ENCODE measurements at regions not wholly inside any gene's neighbourhood (a gene's known extent, or its start where the extent isn't known, plus 50 kb on each side); places are given as distances from the start of the nearest gene placed in this dataset.

GRCh38 chr14:97367278-97367677 lies 570.1 kb downstream of the VRK1 start:
- DNase-seq: no peak

- no peak for DNase-seq
Observed at GRCh38 chr14:97368049-97368448, 570.9 kb downstream of the VRK1 start.

GRCh38 chr14:97368900-97369564 lies 571.9 kb downstream of the VRK1 start:
- DNase-seq: no peak

GRCh38 chr14:97369901-97370300 lies 572.7 kb downstream of the VRK1 start:
- DNase-seq: no peak

- no peak for DNase-seq
Observed at GRCh38 chr14:97376310-97376709, 579.1 kb downstream of the VRK1 start.

- no peak for DNase-seq
Observed at GRCh38 chr14:97377550-97377949, 580.4 kb downstream of the VRK1 start.

GRCh38 chr14:97379091-97379531 lies 581.9 kb downstream of the VRK1 start:
- DNase-seq: no peak

GRCh38 chr14:97380539-97380941 lies 583.4 kb downstream of the VRK1 start:
- no peak for DNase-seq

- DNase-seq: no peak
Observed at GRCh38 chr14:97381309-97381708, 584.1 kb downstream of the VRK1 start.

GRCh38 chr14:97382616-97383226 lies 585.5 kb downstream of the VRK1 start:
- no peak for DNase-seq

- DNase-seq: no peak
Observed at GRCh38 chr14:97385727-97386126, 588.5 kb downstream of the VRK1 start.

GRCh38 chr14:97387252-97387874 lies 590.2 kb downstream of the VRK1 start:
- no peak for DNase-seq

- no peak for DNase-seq
Observed at GRCh38 chr14:97388408-97388807, 591.2 kb downstream of the VRK1 start.

GRCh38 chr14:97390096-97390724 lies 593.0 kb downstream of the VRK1 start:
- no peak for DNase-seq

- DNase-seq: no peak
Observed at GRCh38 chr14:97393244-97393643, 596.1 kb downstream of the VRK1 start.

GRCh38 chr14:97395068-97395467 lies 597.9 kb downstream of the VRK1 start:
- DNase-seq: no peak

GRCh38 chr14:97401714-97402113 lies 604.5 kb downstream of the VRK1 start:
- DNase-seq: no peak

- no peak for DNase-seq
Observed at GRCh38 chr14:97402279-97402678, 605.1 kb downstream of the VRK1 start.

GRCh38 chr14:97407701-97408407 lies 610.7 kb downstream of the VRK1 start:
- DNase-seq: no peak

GRCh38 chr14:97408503-97408902 lies 611.3 kb downstream of the VRK1 start:
- no peak for DNase-seq

GRCh38 chr14:97408937-97409815 lies 612.0 kb downstream of the VRK1 start:
- DNase-seq: no peak

Measured in inflammatory macrophage treated with lipopolysaccharide for 4 hours (primary cell).